ENCODE measurements at regions not wholly inside any gene's neighbourhood (a gene's known extent, or its start where the extent isn't known, plus 50 kb on each side); places are given as distances from the start of the nearest gene placed in this dataset.

DNA sequence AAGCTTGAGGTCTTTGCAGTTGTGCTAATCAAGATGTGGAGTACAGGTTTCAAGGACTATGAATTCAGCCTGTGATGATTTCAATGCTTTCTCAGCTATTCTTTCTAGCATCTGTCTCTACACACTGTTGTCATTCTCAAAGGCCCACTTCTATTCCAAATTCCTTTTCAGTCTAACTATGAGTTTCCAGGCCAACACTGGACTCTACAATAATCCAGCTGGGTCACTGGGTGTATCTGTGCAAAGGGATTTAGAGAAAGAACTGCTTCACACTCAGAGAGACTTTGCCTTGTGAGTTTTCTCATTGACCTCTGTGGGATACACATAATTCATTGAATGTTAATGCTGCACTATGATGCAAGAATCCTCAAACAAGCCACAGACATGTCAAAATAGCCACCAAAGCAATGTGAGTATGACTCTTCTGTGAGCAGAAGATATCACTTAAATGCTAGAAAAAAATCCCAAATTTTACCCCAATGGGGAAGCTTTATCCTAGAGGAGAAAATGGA lies 171.8 kb upstream of the CLNK start:
- no peak overlapping the region for H3K4me2 ChIP-seq
- intact Hi-C loops (cut with micrococcal nuclease; ENCODE audit: unreplicated experiment), result no loop called here
- no peaks in the 10 kb centered on the region for H3K9me3 ChIP-seq (ENCODE audit: insufficient read depth, low read depth)
- H3K4me1 ChIP-seq (replicated peaks; ENCODE audit: insufficient read depth), result no peaks in the 10 kb centered on the region
- H3K27me3 ChIP-seq (ENCODE audit: insufficient read depth, low read depth), result no peaks in the 10 kb centered on the region
- no peaks in the 10 kb centered on the region for H3K9me2 ChIP-seq (ENCODE audit: insufficient read depth)
- CTCF ChIA-PET, result no interaction called here
- no peak overlapping the region for H3K27ac ChIP-seq
- no peak for DNase-seq
- H3F3A ChIP-seq (ENCODE audit: insufficient read depth, low read depth), result no peaks in the 10 kb centered on the region
- BruUV-seq (replicated peaks), result no TSS peak
- no peak overlapping the region for H2AFZ ChIP-seq
- no peaks in the 10 kb centered on the region for H4K20me1 ChIP-seq (ENCODE audit: insufficient read depth)
- POLR2A ChIA-PET (ENCODE audit: unreplicated experiment), result interaction anchor here (0.7 kb wide), 1 partner anchor 1049 kb away, joined by 5 read pairs; no protein-coding TSS in a partner anchor
- TF ChIP-seq EZH2 (IDR thresholded peaks at IDR 0.05; ENCODE audit: low read depth), result no peak
- TF ChIP-seq, protein P1, sequence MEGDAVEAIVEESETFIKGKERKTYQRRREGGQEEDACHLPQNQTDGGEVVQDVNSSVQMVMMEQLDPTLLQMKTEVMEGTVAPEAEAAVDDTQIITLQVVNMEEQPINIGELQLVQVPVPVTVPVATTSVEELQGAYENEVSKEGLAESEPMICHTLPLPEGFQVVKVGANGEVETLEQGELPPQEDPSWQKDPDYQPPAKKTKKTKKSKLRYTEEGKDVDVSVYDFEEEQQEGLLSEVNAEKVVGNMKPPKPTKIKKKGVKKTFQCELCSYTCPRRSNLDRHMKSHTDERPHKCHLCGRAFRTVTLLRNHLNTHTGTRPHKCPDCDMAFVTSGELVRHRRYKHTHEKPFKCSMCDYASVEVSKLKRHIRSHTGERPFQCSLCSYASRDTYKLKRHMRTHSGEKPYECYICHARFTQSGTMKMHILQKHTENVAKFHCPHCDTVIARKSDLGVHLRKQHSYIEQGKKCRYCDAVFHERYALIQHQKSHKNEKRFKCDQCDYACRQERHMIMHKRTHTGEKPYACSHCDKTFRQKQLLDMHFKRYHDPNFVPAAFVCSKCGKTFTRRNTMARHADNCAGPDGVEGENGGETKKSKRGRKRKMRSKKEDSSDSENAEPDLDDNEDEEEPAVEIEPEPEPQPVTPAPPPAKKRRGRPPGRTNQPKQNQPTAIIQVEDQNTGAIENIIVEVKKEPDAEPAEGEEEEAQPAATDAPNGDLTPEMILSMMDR (conservative IDR thresholded peaks at IDR 0.05), result no peak
- H3K4me3 ChIP-seq, result no peak overlapping the region
- no peaks in the 10 kb centered on the region for H3K36me3 ChIP-seq (ENCODE audit: low read depth)
- H3K79me2 ChIP-seq (ENCODE audit: low read depth), result no peaks in the 10 kb centered on the region

DNA sequence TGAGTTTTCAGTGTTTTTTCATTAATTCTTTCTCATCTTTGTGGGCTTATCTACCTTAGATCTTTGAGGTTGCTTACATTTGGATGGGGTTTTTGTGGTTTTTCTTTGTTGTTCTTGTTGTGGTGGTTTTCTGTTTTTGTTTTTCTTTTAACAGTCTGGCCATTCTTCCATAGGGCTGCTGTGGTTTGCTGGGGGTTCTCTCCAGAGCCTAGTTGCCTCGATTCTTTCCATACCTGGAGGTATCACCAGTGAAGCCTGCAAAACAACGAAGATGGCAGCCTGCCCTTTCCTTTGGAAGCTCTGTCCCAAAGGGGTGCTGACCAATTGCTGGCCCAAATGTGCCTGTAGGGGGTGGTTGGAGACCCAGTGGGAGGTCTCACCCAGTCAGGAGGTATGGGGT lies 168.6 kb upstream of the CLNK start:
- TF ChIP-seq EZH2 (IDR thresholded peaks at IDR 0.05; ENCODE audit: low read depth), result no peak
- TF ChIP-seq, protein P1 (conservative IDR thresholded peaks at IDR 0.05), result no peak

GRCh38 chr4:10841697-10842096 lies 157.1 kb upstream of the CLNK start:
- intact Hi-C loops (cut with micrococcal nuclease; ENCODE audit: unreplicated experiment), result no loop called here
- Histone ChIP-seq H3K36me3 (ENCODE audit: low read depth) (no peaks in the 10 kb centered on the region), H4K20me1 (ENCODE audit: insufficient read depth) (no peaks in the 10 kb centered on the region), H3F3A (ENCODE audit: insufficient read depth, low read depth) (no peaks in the 10 kb centered on the region), H3K9me3 (ENCODE audit: insufficient read depth, low read depth) (no peaks in the 10 kb centered on the region), H3K4me2 (no peak overlapping the region), H3K27ac (no peak overlapping the region), H3K27me3 (ENCODE audit: insufficient read depth, low read depth) (no peaks in the 10 kb centered on the region), H3K4me1 (replicated peaks; ENCODE audit: insufficient read depth) (no peaks in the 10 kb centered on the region), H3K9me2 (ENCODE audit: insufficient read depth) (no peaks in the 10 kb centered on the region), H3K4me3 (no peak overlapping the region), H3K79me2 (ENCODE audit: low read depth) (no peaks in the 10 kb centered on the region), H2AFZ (no peak overlapping the region)
- ChIA-PET CTCF (no interaction called here), POLR2A (ENCODE audit: unreplicated experiment) (no interaction called here)
- no TSS peak for BruUV-seq (replicated peaks)
- DNase-seq, result no peak
- TF ChIP-seq, protein P1 (conservative IDR thresholded peaks at IDR 0.05), result no peak
- TF ChIP-seq EZH2 (IDR thresholded peaks at IDR 0.05; ENCODE audit: low read depth), result no peak

More for the DNA sequence above, 168.6 kb upstream of the CLNK start:
- no peaks in the 10 kb centered on the region for H3K79me2 ChIP-seq (ENCODE audit: low read depth)
- no peaks in the 10 kb centered on the region for H3K27me3 ChIP-seq (ENCODE audit: insufficient read depth, low read depth)
- no peak overlapping the region for H3K4me2 ChIP-seq
- no peak overlapping the region for H3K27ac ChIP-seq
- no TSS peak for BruUV-seq (replicated peaks)
- no peak overlapping the region for H3K4me3 ChIP-seq
- H3K9me3 ChIP-seq (ENCODE audit: insufficient read depth, low read depth), result no peaks in the 10 kb centered on the region
- H3K36me3 ChIP-seq (ENCODE audit: low read depth), result no peaks in the 10 kb centered on the region
- H2AFZ ChIP-seq, result no peak overlapping the region
- H3F3A ChIP-seq (ENCODE audit: insufficient read depth, low read depth), result no peaks in the 10 kb centered on the region
- POLR2A ChIA-PET (ENCODE audit: unreplicated experiment), result no interaction called here
- CTCF ChIA-PET, result no interaction called here
- DNase-seq, result no peak
- H3K9me2 ChIP-seq (ENCODE audit: insufficient read depth), result no peaks in the 10 kb centered on the region
- no peaks in the 10 kb centered on the region for H3K4me1 ChIP-seq (replicated peaks; ENCODE audit: insufficient read depth)
- no peaks in the 10 kb centered on the region for H4K20me1 ChIP-seq (ENCODE audit: insufficient read depth)
- intact Hi-C loops (cut with micrococcal nuclease; ENCODE audit: unreplicated experiment), result no loop called here
